Thyroid gland (tissue), 4 donors: ENCODE measurements at regions not wholly inside any gene's neighbourhood (a gene's known extent, or its start where the extent isn't known, plus 50 kb on each side); places are given as distances from the start of the nearest gene placed in this dataset.

Experiments used
- CTCF ChIP-seq, 6 experiments: fragments of 200-600 bp in 3 of 6; fragments of 450-650 bp in 3 of 6; sonication (generic) in 3 of 6; IDR thresholded peaks; one replicate each; pipeline ENCODE4 v1.5.1; 2016 to 2019; ENCODE audit warnings: antibody characterized with exemption in 6 of 6, mild to moderate bottlenecking in 2 of 6, inconsistent platforms in 1 of 6, moderate library complexity in 1 of 6
- POLR2A ChIP-seq, 2 donors: fragments of 450-650 bp; IDR thresholded peaks; one replicate each; pipeline ENCODE4 v1.6.1; 2017; ENCODE audit warnings: antibody characterized with exemption in 2 of 2, mild to moderate bottlenecking in 2 of 2, moderate library complexity in 1 of 2

- TF ChIP-seq CTCF (IDR thresholded peaks at IDR 0.05): no peak
- no peak for TF ChIP-seq POLR2A (IDR thresholded peaks at IDR 0.05)
Observed at GRCh38 chrX:69284491-69284890, 119.2 kb upstream of the PJA1 start.
